Left renal pelvis (tissue), 4 donors: ENCODE measurements at regions not wholly inside any gene's neighbourhood (a gene's known extent, or its start where the extent isn't known, plus 50 kb on each side); places are given as distances from the start of the nearest gene placed in this dataset.

Experiments used
- DNase-seq, 4 donors: peaks; one replicate each; pipeline ENCODE4 v3.0.0-alpha.2; 2013; ENCODE audit warnings: low read depth in 4 of 4, low spot score in 3 of 4

- DNase-seq, result no peak
These were observed 373.4 kb downstream of the GADD45G start for GRCh38 chr9:89978185-89978584.

GRCh38 chr9:89980600-89980999 is 375.8 kb downstream of the GADD45G start:
- no peak for DNase-seq

- no peak for DNase-seq
These were observed 377.2 kb downstream of the GADD45G start for GRCh38 chr9:89982016-89982415.

GRCh38 chr9:89983411-89983810 is 378.6 kb downstream of the GADD45G start:
- no peak for DNase-seq

GRCh38 chr9:89984214-89984613 is 379.4 kb downstream of the GADD45G start:
- no peak for DNase-seq

GRCh38 chr9:89985068-89985467 is 380.3 kb downstream of the GADD45G start:
- no peak for DNase-seq

GRCh38 chr9:89986190-89986589 is 381.4 kb downstream of the GADD45G start:
- DNase-seq, result no peak

- DNase-seq, result no peak
These were observed 383.6 kb downstream of the GADD45G start for GRCh38 chr9:89988458-89988857.

GRCh38 chr9:89991204-89991790 is 386.5 kb downstream of the GADD45G start:
- DNase-seq, result no peak

- no peak for DNase-seq
These were observed 387.8 kb downstream of the GADD45G start for GRCh38 chr9:89992326-89993198.

GRCh38 chr9:89993678-89994630 is 389.1 kb downstream of the GADD45G start:
- DNase-seq, result no peak

GRCh38 chr9:89994988-89995613 is 390.3 kb downstream of the GADD45G start:
- no peak for DNase-seq

- DNase-seq, result no peak
These were observed 391.3 kb downstream of the GADD45G start for GRCh38 chr9:89996116-89996515.

- no peak for DNase-seq
These were observed 392.0 kb downstream of the GADD45G start for GRCh38 chr9:89996773-89997172.

GRCh38 chr9:89998633-89999032 is 393.8 kb downstream of the GADD45G start:
- no peak for DNase-seq

GRCh38 chr9:89999176-89999533 is 394.3 kb downstream of the GADD45G start:
- no peak for DNase-seq

GRCh38 chr9:89999534-90000370 is 394.9 kb downstream of the GADD45G start:
- DNase-seq, result peak in 3 of 4 donors; percentile 44 to 54 (median 53)

GRCh38 chr9:90000925-90001324 is 396.1 kb downstream of the GADD45G start:
- DNase-seq, result no peak

- no peak for DNase-seq
These were observed 396.9 kb downstream of the GADD45G start for GRCh38 chr9:90001747-90002146.
